ENCODE measurements at regions not wholly inside any gene's neighbourhood (a gene's known extent, or its start where the extent isn't known, plus 50 kb on each side); places are given as distances from the start of the nearest gene placed in this dataset.

GRCh38 chr11:92443199-92443598 lies 218.6 kb downstream of the FAT3 start:
- Histone ChIP-seq H3F3A (ENCODE audit: insufficient read depth) (no peaks in the 10 kb centered on the region), H3K9me2 (replicated peaks; ENCODE audit: insufficient read depth, low read length) (no peaks in the 10 kb centered on the region), H3K9ac (ENCODE audit: low read length) (no peak overlapping the region), H3K4me3 (ENCODE audit: insufficient read depth, low read length, poor library complexity, severe bottlenecking) (no peak overlapping the region), H3K4me2 (ENCODE audit: low read depth, low read length, poor library complexity, severe bottlenecking) (no peak overlapping the region), H3K36me3 (ENCODE audit: low read length) (no peaks in the 10 kb centered on the region), H3K9me3 (ENCODE audit: insufficient read depth, low read length) (no peaks in the 10 kb centered on the region), H3K27me3 (ENCODE audit: low read length) (no peaks in the 10 kb centered on the region), H2AFZ (ENCODE audit: low read depth, low read length, severe bottlenecking) (no peak overlapping the region), H3K27ac (ENCODE audit: low read depth, low read length) (no peak overlapping the region), H4K20me1 (ENCODE audit: low read depth, low read length) (no peaks in the 10 kb centered on the region), H3K79me2 (ENCODE audit: insufficient read depth, low read length) (no peaks in the 10 kb centered on the region)
- TF ChIP-seq EZH2phosphoT487 (conservative IDR thresholded peaks at IDR 0.05; ENCODE audit: low read length) (no peak), CTCF (IDR thresholded peaks at IDR 0.05; ENCODE audit: insufficient read depth, low read length, poor library complexity, severe bottlenecking) (no peak)

- Histone ChIP-seq H3K9me3 (ENCODE audit: insufficient read depth, low read length) (no peaks in the 10 kb centered on the region), H3K9me2 (replicated peaks; ENCODE audit: insufficient read depth, low read length) (no peaks in the 10 kb centered on the region), H2AFZ (ENCODE audit: low read depth, low read length, severe bottlenecking) (no peak overlapping the region), H4K20me1 (ENCODE audit: low read depth, low read length) (no peaks in the 10 kb centered on the region), H3K79me2 (ENCODE audit: insufficient read depth, low read length) (no peaks in the 10 kb centered on the region), H3K36me3 (ENCODE audit: low read length) (no peaks in the 10 kb centered on the region), H3K4me3 (ENCODE audit: insufficient read depth, low read length, poor library complexity, severe bottlenecking) (no peak overlapping the region), H3K27me3 (ENCODE audit: low read length) (no peaks in the 10 kb centered on the region), H3F3A (ENCODE audit: insufficient read depth) (no peaks in the 10 kb centered on the region), H3K27ac (ENCODE audit: low read depth, low read length) (no peak overlapping the region), H3K4me2 (ENCODE audit: low read depth, low read length, poor library complexity, severe bottlenecking) (no peak overlapping the region), H3K9ac (ENCODE audit: low read length) (no peak overlapping the region)
- TF ChIP-seq EZH2phosphoT487 (conservative IDR thresholded peaks at IDR 0.05; ENCODE audit: low read length) (no peak), CTCF (IDR thresholded peaks at IDR 0.05; ENCODE audit: insufficient read depth, low read length, poor library complexity, severe bottlenecking) (no peak)
Observed at GRCh38 chr11:92447586-92447985, 223.0 kb downstream of the FAT3 start.

- TF ChIP-seq EZH2phosphoT487 (conservative IDR thresholded peaks at IDR 0.05; ENCODE audit: low read length) = no peak
- TF ChIP-seq CTCF (IDR thresholded peaks at IDR 0.05; ENCODE audit: insufficient read depth, low read length, poor library complexity, severe bottlenecking) = no peak
- H3K27ac ChIP-seq (ENCODE audit: low read depth, low read length) = no peak overlapping the region
- H3K4me2 ChIP-seq (ENCODE audit: low read depth, low read length, poor library complexity, severe bottlenecking) = no peak overlapping the region
- no peaks in the 10 kb centered on the region for H3F3A ChIP-seq (ENCODE audit: insufficient read depth)
- no peaks in the 10 kb centered on the region for H3K27me3 ChIP-seq (ENCODE audit: low read length)
- no peak overlapping the region for H2AFZ ChIP-seq (ENCODE audit: low read depth, low read length, severe bottlenecking)
- H3K9ac ChIP-seq (ENCODE audit: low read length) = no peak overlapping the region
- H3K79me2 ChIP-seq (ENCODE audit: insufficient read depth, low read length) = no peaks in the 10 kb centered on the region
- no peaks in the 10 kb centered on the region for H3K9me2 ChIP-seq (replicated peaks; ENCODE audit: insufficient read depth, low read length)
- H3K9me3 ChIP-seq (ENCODE audit: insufficient read depth, low read length) = no peaks in the 10 kb centered on the region
- no peaks in the 10 kb centered on the region for H4K20me1 ChIP-seq (ENCODE audit: low read depth, low read length)
- H3K36me3 ChIP-seq (ENCODE audit: low read length) = no peaks in the 10 kb centered on the region
- no peak overlapping the region for H3K4me3 ChIP-seq (ENCODE audit: insufficient read depth, low read length, poor library complexity, severe bottlenecking)
Observed at GRCh38 chr11:92449222-92449621, 224.6 kb downstream of the FAT3 start.

Measured in SU-DHL-6 (cell line).